GM18517 (cell line): ENCODE measurements at regions not wholly inside any gene's neighbourhood (a gene's known extent, or its start where the extent isn't known, plus 50 kb on each side); places are given as distances from the start of the nearest gene placed in this dataset.

Experiments used
- ATAC-seq: cut with Tn5 transposase; IDR thresholded peaks from one replicate; pipeline ENCODE4 v1.9.1; 2021; ENCODE audit warnings: mild to moderate bottlenecking, moderate library complexity; ENCODE audit not compliant: unreplicated experiment

DNA sequence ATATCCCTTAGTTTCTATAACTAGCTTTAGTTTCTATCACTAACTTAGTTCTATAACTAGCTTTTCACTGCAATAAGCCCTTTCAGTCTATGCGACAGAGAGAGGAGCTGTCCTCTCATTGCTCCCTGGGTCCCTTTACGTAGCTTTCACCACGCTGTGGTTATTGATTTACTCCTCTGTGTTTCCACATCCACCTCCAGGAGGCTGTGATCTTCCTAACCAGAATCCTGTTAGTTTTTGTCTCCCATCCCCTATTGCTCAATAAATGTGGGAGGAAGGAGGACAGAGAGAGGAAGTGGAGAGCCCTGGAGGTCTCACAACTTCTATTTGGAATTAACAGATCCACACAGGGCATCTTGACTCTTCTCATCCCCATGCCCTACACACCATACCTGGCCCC is 1036.1 kb downstream of the MCTP2 start:
- no peak for ATAC-seq

DNA sequence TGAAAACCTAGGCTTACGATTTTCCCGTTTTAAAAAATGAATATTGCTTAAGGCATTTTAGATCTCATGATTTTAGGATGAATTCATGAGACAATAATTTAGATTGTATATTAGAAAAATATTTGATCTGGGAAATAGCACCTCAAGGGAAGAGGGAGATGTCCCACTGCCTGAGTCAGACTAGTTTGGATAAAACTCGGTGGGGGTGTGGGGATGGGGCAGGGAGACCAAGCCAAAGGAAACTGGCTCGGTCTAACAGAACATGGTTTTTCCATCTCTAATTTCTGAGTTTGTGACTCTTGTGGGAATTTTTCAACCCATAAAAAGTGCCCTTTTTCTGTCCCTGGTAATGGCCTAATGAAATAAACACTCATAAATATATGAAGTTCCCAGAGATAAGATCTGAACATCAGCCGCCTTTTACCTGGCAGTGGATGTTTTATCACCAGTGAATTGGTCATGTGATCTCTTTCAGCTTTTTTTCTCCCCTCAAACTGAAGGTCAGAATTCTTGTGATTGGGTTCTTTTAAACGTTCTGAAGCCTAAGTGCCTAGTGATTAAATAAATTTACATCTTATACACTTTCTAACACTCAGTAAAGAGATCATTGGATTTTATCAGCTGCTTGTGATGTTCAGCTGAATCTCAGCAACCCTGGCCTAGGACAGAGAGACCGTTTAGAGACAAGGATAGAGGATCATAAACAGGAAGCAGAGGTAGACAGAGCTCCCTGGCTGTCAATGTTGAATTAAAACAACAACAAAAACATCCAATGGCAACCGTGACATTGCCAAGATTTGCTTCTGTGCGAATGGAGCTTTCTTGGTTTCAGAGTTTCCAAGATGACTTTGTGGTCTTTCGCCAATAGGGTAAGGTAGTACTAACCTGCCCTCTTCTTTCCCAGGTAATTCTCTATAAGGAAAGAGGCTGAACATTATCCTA is 1038.2 kb downstream of the MCTP2 start:
- ATAC-seq: no peak

DNA sequence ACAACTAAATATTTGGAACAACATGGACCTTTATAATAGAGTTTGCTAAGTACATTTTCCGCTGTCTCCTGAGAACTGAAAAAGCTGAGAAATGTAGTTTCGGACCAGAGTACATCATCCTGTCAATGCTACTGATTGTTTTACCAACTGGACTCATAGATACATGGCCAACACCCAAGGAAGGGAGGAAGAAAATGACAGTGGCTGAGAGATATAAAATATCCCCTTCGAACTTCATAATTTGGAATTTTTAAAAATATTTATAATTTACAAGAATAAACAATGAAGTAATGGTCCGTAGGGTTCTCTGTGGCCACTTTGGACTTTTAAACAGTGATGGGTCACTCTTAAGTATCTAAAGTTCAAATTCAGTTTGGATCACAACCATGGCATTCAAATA is 1042.7 kb downstream of the MCTP2 start:
- ATAC-seq: no peak

- ATAC-seq: no peak
Measured at GRCh38 chr15:95277266-95277665, 1045.9 kb downstream of the MCTP2 start.

- ATAC-seq: no peak
Measured at GRCh38 chr15:95278532-95279245, 1047.3 kb downstream of the MCTP2 start.

- no peak for ATAC-seq
Measured at GRCh38 chr15:95279277-95280019, 1048.1 kb downstream of the MCTP2 start.

- ATAC-seq: no peak
Measured at GRCh38 chr15:95280711-95281110, 1049.3 kb downstream of the MCTP2 start.

GRCh38 chr15:95281470-95281869 is 1049.0 kb upstream of the NR2F2 start:
- no peak for ATAC-seq

GRCh38 chr15:95284492-95284891 is 1046.0 kb upstream of the NR2F2 start:
- ATAC-seq: no peak

DNA sequence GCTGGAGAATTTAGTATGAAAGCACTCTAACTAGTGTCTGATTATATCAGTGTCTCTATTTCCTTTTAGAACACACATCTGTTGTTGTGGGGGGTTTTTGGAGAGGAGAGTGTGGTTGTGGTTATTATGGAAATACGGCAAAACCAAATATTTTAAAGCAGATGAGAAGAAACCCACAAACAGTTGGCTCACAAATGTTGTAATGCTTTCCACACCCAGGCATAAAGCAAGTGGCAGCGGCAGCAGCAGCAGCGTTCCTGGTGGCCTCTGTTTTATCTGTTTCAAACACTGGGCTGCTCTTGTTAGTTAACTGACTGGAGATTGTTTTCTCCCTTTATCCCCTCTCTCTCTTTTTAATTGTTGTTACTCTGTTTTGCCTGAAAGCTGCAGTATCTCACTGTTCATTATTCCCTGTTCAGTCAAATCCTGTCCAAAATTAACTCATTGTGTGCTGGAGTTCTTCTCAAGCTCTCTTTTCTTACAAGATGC is 1045.5 kb upstream of the NR2F2 start:
- no peak for ATAC-seq

- no peak for ATAC-seq
Measured at GRCh38 chr15:95286352-95286880, 1044.1 kb upstream of the NR2F2 start.

DNA sequence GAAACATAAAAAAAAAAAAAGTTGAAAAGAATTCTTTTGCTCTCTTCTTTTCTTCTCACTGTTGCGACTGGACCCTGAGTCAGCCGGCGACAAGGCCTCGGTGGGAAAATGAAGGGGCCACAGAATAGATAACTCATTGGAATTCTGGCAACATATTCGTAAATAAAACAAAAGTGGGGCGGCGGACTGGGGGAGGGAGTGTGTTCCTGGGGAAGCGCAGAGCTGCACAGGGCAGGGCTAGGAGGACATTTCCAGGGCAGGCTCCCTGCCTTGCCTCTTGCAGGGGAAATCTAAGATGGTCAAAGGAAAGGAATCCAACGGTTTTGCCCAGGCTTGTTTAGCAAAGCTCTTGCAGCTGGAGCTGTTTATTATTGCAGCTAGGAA is 1042.8 kb upstream of the NR2F2 start:
- no peak for ATAC-seq

- no peak for ATAC-seq
Measured at GRCh38 chr15:95288626-95289025, 1041.9 kb upstream of the NR2F2 start.

DNA sequence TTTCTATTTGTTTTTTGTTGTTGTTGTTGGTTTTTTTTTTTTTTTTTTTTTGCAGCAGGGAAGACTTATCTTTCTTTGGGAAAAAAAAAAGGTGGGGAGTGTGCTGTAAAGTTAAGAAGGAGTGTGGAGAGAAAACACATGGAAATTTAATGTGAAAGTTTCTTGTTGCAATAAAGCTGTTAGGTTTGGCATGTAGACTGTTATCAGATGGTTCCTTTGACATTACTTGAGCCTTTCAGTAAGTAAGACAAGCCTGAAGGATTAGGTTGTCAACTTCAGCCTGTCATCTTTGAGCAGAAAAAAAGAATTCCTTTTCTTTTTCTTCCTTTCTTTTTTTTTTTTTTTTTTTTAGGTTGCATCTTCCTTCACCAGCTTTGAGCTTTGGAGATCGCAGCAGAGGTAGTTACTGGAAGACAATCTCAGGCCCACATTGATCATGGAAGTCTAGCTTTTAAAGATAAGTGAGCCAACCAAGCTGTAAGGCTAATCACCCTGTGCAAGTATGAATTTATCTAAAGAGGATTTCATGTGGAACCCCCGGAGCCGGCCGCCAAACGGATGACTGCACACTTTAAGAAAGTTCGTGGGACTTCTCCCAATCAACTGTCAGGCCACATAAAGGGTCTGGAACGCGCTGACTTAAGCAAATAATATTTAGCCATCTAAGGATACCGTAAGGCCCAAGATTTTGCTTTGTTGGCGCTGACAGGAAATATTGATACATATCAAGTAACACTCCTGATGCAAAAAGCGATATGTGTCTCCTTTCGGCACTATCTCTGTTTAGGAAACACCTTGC is 1040.1 kb upstream of the NR2F2 start:
- no peak for ATAC-seq

- no peak for ATAC-seq
Measured at GRCh38 chr15:95291898-95292472, 1038.5 kb upstream of the NR2F2 start.

DNA sequence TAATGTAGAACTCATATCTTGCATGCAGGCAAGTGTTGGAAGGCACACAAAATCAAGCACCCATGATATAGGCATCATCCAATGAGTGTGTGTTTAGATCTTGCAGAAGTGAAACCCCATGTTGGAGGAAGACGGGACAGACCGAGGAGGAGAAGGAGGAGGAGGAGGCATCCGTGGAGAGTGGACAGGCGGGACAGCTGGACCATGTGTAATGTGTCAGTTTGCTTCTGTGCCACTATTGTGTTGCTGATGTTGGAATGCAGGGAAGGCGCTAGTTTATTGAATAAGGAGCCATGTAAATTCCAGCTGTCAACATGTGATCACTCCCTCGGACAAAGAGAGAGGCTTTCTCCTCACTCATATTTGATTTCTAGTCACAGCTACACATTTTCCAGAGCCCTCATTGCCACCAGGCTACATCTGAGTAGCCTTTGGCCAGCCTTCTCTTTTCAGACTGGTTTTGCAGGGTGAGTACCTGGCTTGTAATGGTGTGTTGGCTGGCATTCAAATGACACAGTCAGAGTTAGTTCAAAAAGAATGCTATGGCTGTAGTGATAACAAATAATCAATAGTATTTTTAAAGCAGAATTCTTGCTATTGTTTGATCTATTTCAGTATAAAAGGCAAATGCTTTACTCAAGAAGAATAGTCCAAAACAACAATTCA is 1037.6 kb upstream of the NR2F2 start:
- no peak for ATAC-seq

- ATAC-seq: no peak
Measured at GRCh38 chr15:95293456-95294031, 1037.0 kb upstream of the NR2F2 start.

GRCh38 chr15:95295363-95295762 is 1035.1 kb upstream of the NR2F2 start:
- no peak for ATAC-seq
